ENCODE measurements at regions not wholly inside any gene's neighbourhood (a gene's known extent, or its start where the extent isn't known, plus 50 kb on each side); places are given as distances from the start of the nearest gene placed in this dataset.

DNA sequence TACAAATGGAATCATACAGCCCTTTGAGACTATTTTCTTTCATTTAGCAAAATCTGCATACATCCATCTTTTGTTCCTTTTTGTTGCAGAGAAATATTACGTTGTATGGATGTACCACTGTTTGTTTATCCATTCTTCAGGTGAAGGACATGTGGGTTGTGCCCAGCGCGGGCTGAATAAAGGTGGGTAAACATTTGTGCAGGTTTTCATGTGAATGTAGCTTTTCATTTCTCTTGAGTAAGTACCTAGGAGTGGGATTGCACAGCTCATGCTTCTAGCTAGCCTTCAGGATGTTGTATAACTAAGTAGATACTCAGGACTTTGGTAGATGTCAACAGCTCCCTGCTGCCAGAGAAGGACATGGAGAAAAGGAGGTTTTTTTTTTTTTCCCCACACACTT lies 50.6 kb upstream of the SPRED2 start:
- DNase-seq (ENCODE audit: low spot score in 2 of 2) = no peak
- no peaks in the 10 kb centered on the region for H3K9me3 ChIP-seq
- TF ChIP-seq CTCF (IDR thresholded peaks at IDR 0.05) = no peak
- TF ChIP-seq POLR2AphosphoS5 (IDR thresholded peaks at IDR 0.05) = no peak
- TF ChIP-seq EP300 (IDR thresholded peaks at IDR 0.05) = no peak
- no peak for TF ChIP-seq POLR2A (IDR thresholded peaks at IDR 0.05)
- H3K4me3 ChIP-seq = no peak overlapping the region
- no peak overlapping the region for H3K27ac ChIP-seq
- no peaks in the 10 kb centered on the region for H3K36me3 ChIP-seq
- no peaks in the 10 kb centered on the region for H3K27me3 ChIP-seq
- H3K4me1 ChIP-seq = no peaks in the 10 kb centered on the region
- WGBS = 94% methylated on average over 3 of the region's 3 CpGs

Data from suprapubic skin (tissue), 4 donors.